H1 (cell line): ENCODE measurements at regions not wholly inside any gene's neighbourhood (a gene's known extent, or its start where the extent isn't known, plus 50 kb on each side); places are given as distances from the start of the nearest gene placed in this dataset.

Source experiments
- FOSL1 ChIP-seq: IDR thresholded peaks from 2 replicates; pipeline ENCODE4 v1.6.1; 2011; ENCODE audit warnings: mild to moderate bottlenecking, low read depth, low read length, moderate library complexity; ENCODE audit not compliant: insufficient read depth
- POLR2AphosphoS5 ChIP-seq: IDR thresholded peaks from 2 replicates; pipeline ENCODE4 v1.6.1; 2011; ENCODE audit warnings: low read depth, low read length
- SUZ12 ChIP-seq: fragments of 200-600 bp; sonication (generic); IDR thresholded peaks from 2 replicates; pipeline ENCODE4 v1.6.1; 2012; ENCODE audit warnings: mild to moderate bottlenecking, inconsistent platforms, low read length, moderate library complexity, mixed read lengths

- TF ChIP-seq POLR2AphosphoS5 (no peak), SUZ12 (no peak), FOSL1 (no peak)
These were observed 66.3 kb upstream of the MSN start (continued) for GRCh38 chrX:65601126-65601525.
